Glutamatergic neuron (in vitro differentiated cells): ENCODE measurements at regions not wholly inside any gene's neighbourhood (a gene's known extent, or its start where the extent isn't known, plus 50 kb on each side); places are given as distances from the start of the nearest gene placed in this dataset.

Source experiments
- DNase-seq: peaks from one replicate; pipeline ENCODE4 v3.0.0; 2022
- H3K27ac Mint-ChIP-seq: one replicate; pipeline ENCODE4 v1.8.0; 2020; ENCODE audit warnings: mild to moderate bottlenecking, mixed read lengths, inconsistent platforms; ENCODE audit not compliant: unreplicated experiment
- H3K27me3 Mint-ChIP-seq: one replicate; pipeline ENCODE4 v1.8.0; 2020; ENCODE audit warnings: mild to moderate bottlenecking, moderate library complexity, mixed read lengths, inconsistent platforms; ENCODE audit not compliant: unreplicated experiment
- H3K36me3 Mint-ChIP-seq: one replicate; pipeline ENCODE4 v1.8.0; 2020; ENCODE audit warnings: mild to moderate bottlenecking, mixed read lengths, inconsistent platforms; ENCODE audit not compliant: unreplicated experiment
- H3K4me1 Mint-ChIP-seq: one replicate; pipeline ENCODE4 v1.8.0; 2020; ENCODE audit warnings: mild to moderate bottlenecking, low read depth, mixed read lengths, inconsistent platforms; ENCODE audit not compliant: unreplicated experiment
- H3K4me3 Mint-ChIP-seq: one replicate; pipeline ENCODE4 v1.8.0; 2020; ENCODE audit warnings: mild to moderate bottlenecking, mixed read lengths, inconsistent platforms; ENCODE audit not compliant: unreplicated experiment
- H3K9me3 Mint-ChIP-seq: one replicate; pipeline ENCODE4 v1.8.0; 2020; ENCODE audit warnings: mild to moderate bottlenecking, moderate library complexity, mixed read lengths, inconsistent platforms; ENCODE audit not compliant: unreplicated experiment
- TF ChIP-seq, protein P1 (sequence below): fragments of 200-600 bp; sonication (generic); IDR thresholded peaks from one replicate; pipeline ENCODE4 v1.5.0; 2021; ENCODE audit not compliant: partially characterized antibody, unreplicated experiment

DNA sequence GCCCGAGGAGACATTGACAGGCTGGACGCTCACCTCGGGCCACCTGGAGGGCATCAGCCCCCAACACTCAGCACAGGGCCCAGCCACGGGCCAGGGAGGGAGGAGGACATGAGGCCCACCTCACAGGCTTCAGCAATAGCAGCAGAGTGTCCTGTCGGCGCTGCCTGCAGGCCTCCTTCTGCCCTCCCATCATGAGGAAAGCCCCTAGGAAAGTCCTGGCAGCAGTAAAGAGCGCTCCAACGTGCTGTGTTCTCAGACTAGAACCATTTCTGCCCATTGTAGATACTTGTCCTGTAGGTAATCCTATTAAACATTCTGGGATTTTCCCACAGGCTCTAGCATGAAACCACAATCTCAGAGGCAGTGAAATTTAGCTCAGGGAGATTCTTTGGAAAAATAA, 62.0 kb upstream of the GALNT2 start:
- no peak for DNase-seq
- TF ChIP-seq, protein P1, sequence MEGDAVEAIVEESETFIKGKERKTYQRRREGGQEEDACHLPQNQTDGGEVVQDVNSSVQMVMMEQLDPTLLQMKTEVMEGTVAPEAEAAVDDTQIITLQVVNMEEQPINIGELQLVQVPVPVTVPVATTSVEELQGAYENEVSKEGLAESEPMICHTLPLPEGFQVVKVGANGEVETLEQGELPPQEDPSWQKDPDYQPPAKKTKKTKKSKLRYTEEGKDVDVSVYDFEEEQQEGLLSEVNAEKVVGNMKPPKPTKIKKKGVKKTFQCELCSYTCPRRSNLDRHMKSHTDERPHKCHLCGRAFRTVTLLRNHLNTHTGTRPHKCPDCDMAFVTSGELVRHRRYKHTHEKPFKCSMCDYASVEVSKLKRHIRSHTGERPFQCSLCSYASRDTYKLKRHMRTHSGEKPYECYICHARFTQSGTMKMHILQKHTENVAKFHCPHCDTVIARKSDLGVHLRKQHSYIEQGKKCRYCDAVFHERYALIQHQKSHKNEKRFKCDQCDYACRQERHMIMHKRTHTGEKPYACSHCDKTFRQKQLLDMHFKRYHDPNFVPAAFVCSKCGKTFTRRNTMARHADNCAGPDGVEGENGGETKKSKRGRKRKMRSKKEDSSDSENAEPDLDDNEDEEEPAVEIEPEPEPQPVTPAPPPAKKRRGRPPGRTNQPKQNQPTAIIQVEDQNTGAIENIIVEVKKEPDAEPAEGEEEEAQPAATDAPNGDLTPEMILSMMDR, result no peak
- peaks cover 5% of the 10 kb centered on the region for H3K36me3 Mint-ChIP-seq
- H3K4me3 Mint-ChIP-seq, result no peak overlapping the region
- H3K27me3 Mint-ChIP-seq, result peaks cover 6% of the 10 kb centered on the region
- H3K4me1 Mint-ChIP-seq, result no peaks in the 10 kb centered on the region
- H3K9me3 Mint-ChIP-seq, result no peaks in the 10 kb centered on the region
- no peak overlapping the region for H3K27ac Mint-ChIP-seq

DNA sequence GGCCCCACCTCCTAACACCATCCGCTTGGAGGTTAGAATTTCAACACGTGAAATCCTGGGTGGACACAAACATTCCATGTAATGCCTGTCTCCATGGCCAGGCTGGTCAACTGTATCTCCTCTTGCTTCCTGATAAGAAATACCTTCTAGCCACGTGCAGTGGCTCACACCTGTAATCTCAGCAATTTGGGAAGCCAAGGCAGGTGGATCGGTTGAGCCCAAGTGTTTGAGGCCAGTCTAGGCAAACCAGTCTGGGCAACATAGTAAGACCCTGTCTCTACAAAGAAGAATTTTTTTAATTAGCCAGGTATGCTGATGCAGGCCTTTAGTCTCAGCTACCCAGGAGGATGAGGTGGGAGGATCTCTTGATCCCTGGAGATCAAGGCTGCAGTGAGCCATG, 58.3 kb upstream of the GALNT2 start:
- no peaks in the 10 kb centered on the region for H3K4me1 Mint-ChIP-seq
- no peak for DNase-seq
- H3K36me3 Mint-ChIP-seq, result peaks cover 5% of the 10 kb centered on the region
- no peak overlapping the region for H3K27ac Mint-ChIP-seq
- no peak overlapping the region for H3K4me3 Mint-ChIP-seq
- TF ChIP-seq, protein P1, result no peak
- H3K9me3 Mint-ChIP-seq, result no peaks in the 10 kb centered on the region
- peaks cover 6% of the 10 kb centered on the region for H3K27me3 Mint-ChIP-seq

DNA sequence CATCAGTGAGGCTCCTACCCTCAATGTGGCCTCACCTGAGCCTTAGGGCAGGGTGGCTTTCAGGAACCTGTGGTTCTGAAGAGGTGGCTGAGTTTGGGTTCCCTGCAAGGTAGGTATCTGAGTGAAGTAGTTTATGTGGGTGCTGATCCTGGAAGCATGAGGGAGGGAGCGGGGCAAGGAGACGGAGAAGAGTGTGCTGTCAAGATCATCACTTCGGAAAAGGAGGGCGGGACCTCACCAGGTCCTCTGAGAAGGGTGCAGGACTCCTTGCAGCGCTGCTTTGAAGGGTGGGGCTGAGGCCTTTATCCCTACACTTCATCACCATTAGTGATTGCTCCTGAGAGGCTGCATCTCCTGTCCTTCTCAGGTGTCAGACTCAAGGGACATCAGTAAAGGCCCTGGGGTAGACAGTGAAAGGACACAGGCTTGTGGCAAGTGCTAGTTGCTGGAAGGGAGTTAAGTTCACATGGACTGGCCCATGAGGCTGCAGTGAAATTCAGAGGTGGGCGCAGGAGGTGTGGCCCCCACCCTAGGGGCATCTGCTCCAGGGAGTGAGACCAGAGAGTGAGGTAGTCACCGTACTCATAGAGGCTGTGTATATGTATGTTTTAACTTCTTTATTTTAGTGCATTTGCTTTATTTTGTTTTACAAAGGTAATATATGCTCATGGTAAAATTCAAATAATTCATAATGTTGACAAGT, 57.3 kb upstream of the GALNT2 start:
- Mint-ChIP-seq H3K4me3 (no peak overlapping the region), H3K27me3 (peaks cover 6% of the 10 kb centered on the region), H3K9me3 (no peaks in the 10 kb centered on the region), H3K36me3 (peaks cover 5% of the 10 kb centered on the region), H3K27ac (no peak overlapping the region), H3K4me1 (no peaks in the 10 kb centered on the region)
- DNase-seq, result no peak
- TF ChIP-seq, protein P1, result no peak

DNA sequence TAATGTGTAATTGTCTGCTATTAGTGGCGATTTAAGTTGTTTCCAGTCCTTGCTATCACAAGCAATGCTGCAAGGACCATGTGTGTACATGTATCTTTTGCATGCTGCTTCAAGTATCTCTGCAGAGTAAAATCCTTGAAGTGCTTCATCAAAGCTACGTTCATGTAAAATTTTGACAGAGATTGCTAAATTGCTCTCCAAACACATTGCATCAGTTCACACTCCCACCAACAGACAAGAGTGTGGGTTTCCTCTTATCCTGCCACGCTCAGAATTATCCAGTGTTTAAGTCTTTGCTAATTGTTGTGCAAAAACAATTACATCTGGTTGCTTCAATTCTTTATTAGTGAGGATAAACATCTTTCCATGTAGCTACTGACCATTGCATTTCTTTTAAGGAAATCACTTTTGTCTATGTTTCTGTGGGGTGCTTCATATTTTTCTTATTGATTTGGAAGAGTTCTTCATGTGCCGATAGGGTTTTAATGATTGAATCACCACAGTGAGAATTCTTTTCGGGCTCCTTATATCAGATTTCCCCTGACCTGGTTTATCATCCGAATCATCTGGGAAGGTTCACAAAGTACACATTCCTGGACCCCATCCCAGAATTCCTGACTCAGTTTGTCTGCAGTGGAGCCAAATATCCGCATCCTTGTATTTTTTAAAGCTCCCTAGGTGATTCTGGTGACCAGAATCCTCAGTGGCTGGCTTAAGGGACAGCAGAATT, 56.3 kb upstream of the GALNT2 start:
- no peak overlapping the region for H3K4me3 Mint-ChIP-seq
- H3K9me3 Mint-ChIP-seq, result no peaks in the 10 kb centered on the region
- peaks cover 5% of the 10 kb centered on the region for H3K36me3 Mint-ChIP-seq
- TF ChIP-seq, protein P1, result no peak
- H3K4me1 Mint-ChIP-seq, result no peaks in the 10 kb centered on the region
- peaks cover 6% of the 10 kb centered on the region for H3K27me3 Mint-ChIP-seq
- DNase-seq, result no peak
- H3K27ac Mint-ChIP-seq, result no peak overlapping the region

DNA sequence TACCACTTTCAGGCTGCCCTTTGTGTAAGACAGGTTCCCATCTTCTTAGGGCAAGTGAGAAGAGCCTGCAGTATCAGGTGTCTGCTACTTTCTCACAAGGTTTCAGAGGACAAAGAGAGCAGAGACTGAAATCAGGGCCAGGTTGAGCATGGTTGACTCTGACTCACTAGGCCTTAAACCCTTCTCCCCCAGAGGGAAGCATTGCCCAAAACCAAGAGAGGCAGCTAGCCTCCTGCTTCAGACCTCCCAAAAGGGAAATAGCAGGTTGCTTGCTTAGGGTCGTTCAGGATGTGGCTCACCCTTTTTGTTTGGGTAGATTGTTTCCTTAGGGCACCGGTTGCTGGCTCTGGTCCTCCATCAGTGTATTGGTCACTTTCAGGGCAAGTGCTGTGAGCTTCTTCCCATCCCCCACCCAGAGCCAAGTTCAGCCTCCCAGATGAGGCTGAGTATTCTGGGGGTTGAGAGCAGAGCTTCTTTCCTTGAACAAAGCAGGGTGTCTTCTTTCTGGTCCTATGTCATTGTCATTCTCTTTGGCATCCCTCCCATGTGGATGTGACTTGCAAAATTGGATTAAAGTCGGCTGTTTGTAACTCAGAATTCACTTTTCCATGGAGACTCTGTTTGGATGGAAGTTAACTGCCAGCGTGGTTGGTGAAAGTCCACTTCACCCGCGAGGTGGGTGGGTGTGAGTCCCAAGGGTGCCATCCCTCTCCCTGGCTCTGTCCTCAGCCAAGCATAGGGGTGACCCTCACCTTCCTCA, 55.5 kb upstream of the GALNT2 start:
- TF ChIP-seq, protein P1, result no peak
- H3K4me1 Mint-ChIP-seq, result no peaks in the 10 kb centered on the region
- H3K9me3 Mint-ChIP-seq, result no peaks in the 10 kb centered on the region
- no peak for DNase-seq
- peaks cover 6% of the 10 kb centered on the region for H3K27me3 Mint-ChIP-seq
- no peak overlapping the region for H3K27ac Mint-ChIP-seq
- peaks cover 3% of the 10 kb centered on the region for H3K36me3 Mint-ChIP-seq
- H3K4me3 Mint-ChIP-seq, result no peak overlapping the region
